Sigmoid colon (tissue), 4 donors: ENCODE measurements at regions not wholly inside any gene's neighbourhood (a gene's known extent, or its start where the extent isn't known, plus 50 kb on each side); places are given as distances from the start of the nearest gene placed in this dataset.

Experiments used
- CTCF ChIP-seq, 4 experiments: fragments of 450-650 bp in 3 of 4; fragments of 200-600 bp in 1 of 4; IDR thresholded peaks; one replicate each; pipeline ENCODE4 v1.5.1; 2016 to 2019; ENCODE audit warnings: antibody characterized with exemption in 4 of 4, mild to moderate bottlenecking in 3 of 4, moderate library complexity in 2 of 4
- EP300 ChIP-seq, 4 donors: sonication (generic); formaldehyde crosslinking; IDR thresholded peaks; one replicate each; pipeline ENCODE4 v1.6.1; 2017; ENCODE audit warnings: antibody characterized with exemption in 4 of 4

GRCh38 chr18:24534737-24535136 is 74.3 kb downstream of the HRH4 start:
- TF ChIP-seq CTCF (IDR thresholded peaks at IDR 0.05) (no peak), EP300 (IDR thresholded peaks at IDR 0.05) (no peak)
